ENCODE measurements at regions not wholly inside any gene's neighbourhood (a gene's known extent, or its start where the extent isn't known, plus 50 kb on each side); places are given as distances from the start of the nearest gene placed in this dataset.

DNA sequence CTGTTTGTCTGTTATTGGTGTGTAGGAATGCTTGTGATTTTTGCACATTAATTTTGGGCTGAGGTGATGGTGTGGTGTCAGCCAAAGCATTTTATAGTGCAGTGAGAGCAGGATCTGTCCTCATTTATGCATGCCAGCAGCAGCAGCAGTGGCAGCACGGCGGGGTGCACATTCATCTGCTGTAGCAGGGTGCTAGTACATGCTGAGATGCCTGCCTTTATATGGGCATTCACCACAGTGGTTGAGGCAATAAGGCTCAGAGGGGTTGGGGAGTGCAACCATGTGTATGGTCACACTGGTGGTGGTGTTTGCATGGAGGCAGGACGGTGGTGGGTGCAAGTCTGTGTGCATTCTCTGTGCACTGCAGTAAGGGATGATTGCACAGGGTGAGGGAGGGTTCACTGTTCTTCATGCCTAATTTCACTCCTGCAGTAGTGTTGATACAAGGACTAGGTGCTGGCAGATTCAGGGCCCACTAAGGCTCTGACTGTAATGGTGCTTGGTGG is 129.3 kb upstream of the SYNCRIP start:
- Histone ChIP-seq H3K27ac (ENCODE audit: low read length) (no peak overlapping the region), H3K4me3 (ENCODE audit: low read depth in 1 of 2, low read length in 2 of 2) (no peak overlapping the region), H3K27me3 (ENCODE audit: insufficient read depth, low read length, poor library complexity) (no peaks in the 10 kb centered on the region), H2AFZ (ENCODE audit: low read depth, low read length) (no peak overlapping the region), H4K20me1 (ENCODE audit: insufficient read depth, low read length) (no peaks in the 10 kb centered on the region), H3K79me2 (ENCODE audit: insufficient read depth, low read length) (no peaks in the 10 kb centered on the region), H3K4me1 (ENCODE audit: insufficient read depth, low read length) (no peaks in the 10 kb centered on the region), H3K4me2 (ENCODE audit: insufficient read depth, low read length) (no peak overlapping the region), H3K9ac (ENCODE audit: low read depth, low read length) (no peak overlapping the region), H3K36me3 (ENCODE audit: insufficient read depth, low read length) (no peaks in the 10 kb centered on the region), H3K9me3 (ENCODE audit: insufficient read depth, low read length, severe bottlenecking) (no peaks in the 10 kb centered on the region)
- no peak for DNase-seq
- no peak for TF ChIP-seq EZH2 (IDR thresholded peaks at IDR 0.05; ENCODE audit: borderline replicate concordance, low read depth, low read length, severe bottlenecking)
- no peak for TF ChIP-seq CTCF (IDR thresholded peaks at IDR 0.05; ENCODE audit: borderline replicate concordance, extremely low read depth, low read length, poor library complexity, severe bottlenecking)
- ATAC-seq (ENCODE audit: insufficient read depth, low read depth), result no peak

GRCh38 chr6:85771455-85771854 is 128.8 kb upstream of the SYNCRIP start:
- TF ChIP-seq EZH2 (IDR thresholded peaks at IDR 0.05; ENCODE audit: borderline replicate concordance, low read depth, low read length, severe bottlenecking), result no peak
- TF ChIP-seq CTCF (IDR thresholded peaks at IDR 0.05; ENCODE audit: borderline replicate concordance, extremely low read depth, low read length, poor library complexity, severe bottlenecking), result no peak
- Histone ChIP-seq H3K9me3 (ENCODE audit: insufficient read depth, low read length, severe bottlenecking) (no peaks in the 10 kb centered on the region), H3K4me1 (ENCODE audit: insufficient read depth, low read length) (no peaks in the 10 kb centered on the region)

GRCh38 chr6:85764844-85765243 is 122.2 kb upstream of the SYNCRIP start:
- Histone ChIP-seq H3K36me3 (ENCODE audit: insufficient read depth, low read length) (no peaks in the 10 kb centered on the region), H3K9me3 (ENCODE audit: insufficient read depth, low read length, severe bottlenecking) (no peaks in the 10 kb centered on the region), H3K4me2 (ENCODE audit: insufficient read depth, low read length) (no peak overlapping the region), H2AFZ (ENCODE audit: low read depth, low read length) (no peak overlapping the region), H3K9ac (ENCODE audit: low read depth, low read length) (no peak overlapping the region), H4K20me1 (ENCODE audit: insufficient read depth, low read length) (no peaks in the 10 kb centered on the region), H3K79me2 (ENCODE audit: insufficient read depth, low read length) (no peaks in the 10 kb centered on the region), H3K4me3 (ENCODE audit: low read depth in 1 of 2, low read length in 2 of 2) (no peak overlapping the region), H3K27me3 (ENCODE audit: insufficient read depth, low read length, poor library complexity) (no peaks in the 10 kb centered on the region), H3K27ac (ENCODE audit: low read length) (no peak overlapping the region), H3K4me1 (ENCODE audit: insufficient read depth, low read length) (no peaks in the 10 kb centered on the region)
- no peak for TF ChIP-seq EZH2 (IDR thresholded peaks at IDR 0.05; ENCODE audit: borderline replicate concordance, low read depth, low read length, severe bottlenecking)
- TF ChIP-seq CTCF (IDR thresholded peaks at IDR 0.05; ENCODE audit: borderline replicate concordance, extremely low read depth, low read length, poor library complexity, severe bottlenecking), result no peak
- ATAC-seq (ENCODE audit: insufficient read depth, low read depth) (no peak), DNase-seq (no peak)

More at GRCh38 chr6:85771455-85771854, 128.8 kb upstream of the SYNCRIP start:
- H2AFZ ChIP-seq (ENCODE audit: low read depth, low read length), result no peak overlapping the region
- no peaks in the 10 kb centered on the region for H4K20me1 ChIP-seq (ENCODE audit: insufficient read depth, low read length)
- DNase-seq, result no peak
- H3K27me3 ChIP-seq (ENCODE audit: insufficient read depth, low read length, poor library complexity), result no peaks in the 10 kb centered on the region
- ATAC-seq (ENCODE audit: insufficient read depth, low read depth), result no peak
- no peaks in the 10 kb centered on the region for H3K36me3 ChIP-seq (ENCODE audit: insufficient read depth, low read length)
- H3K9ac ChIP-seq (ENCODE audit: low read depth, low read length), result no peak overlapping the region
- no peak overlapping the region for H3K27ac ChIP-seq (ENCODE audit: low read length)
- no peak overlapping the region for H3K4me3 ChIP-seq (ENCODE audit: low read depth in 1 of 2, low read length in 2 of 2)
- no peaks in the 10 kb centered on the region for H3K79me2 ChIP-seq (ENCODE audit: insufficient read depth, low read length)
- no peak overlapping the region for H3K4me2 ChIP-seq (ENCODE audit: insufficient read depth, low read length)

GRCh38 chr6:85756982-85757381 is 114.3 kb upstream of the SYNCRIP start:
- Histone ChIP-seq H3K36me3 (ENCODE audit: insufficient read depth, low read length) (no peaks in the 10 kb centered on the region), H3K79me2 (ENCODE audit: insufficient read depth, low read length) (no peaks in the 10 kb centered on the region), H3K4me3 (ENCODE audit: low read depth in 1 of 2, low read length in 2 of 2) (no peak overlapping the region), H3K9me3 (ENCODE audit: insufficient read depth, low read length, severe bottlenecking) (no peaks in the 10 kb centered on the region), H3K27me3 (ENCODE audit: insufficient read depth, low read length, poor library complexity) (no peaks in the 10 kb centered on the region), H4K20me1 (ENCODE audit: insufficient read depth, low read length) (no peaks in the 10 kb centered on the region), H3K9ac (ENCODE audit: low read depth, low read length) (no peak overlapping the region), H3K4me1 (ENCODE audit: insufficient read depth, low read length) (0 out of 2 replicates have a peak, but pooled peaks cover 4% of the 10 kb centered on the region), H2AFZ (ENCODE audit: low read depth, low read length) (no peak overlapping the region), H3K27ac (ENCODE audit: low read length) (no peak overlapping the region), H3K4me2 (ENCODE audit: insufficient read depth, low read length) (no peak overlapping the region)
- TF ChIP-seq CTCF (IDR thresholded peaks at IDR 0.05; ENCODE audit: borderline replicate concordance, extremely low read depth, low read length, poor library complexity, severe bottlenecking) (peak; percentile 64), EZH2 (IDR thresholded peaks at IDR 0.05; ENCODE audit: borderline replicate concordance, low read depth, low read length, severe bottlenecking) (no peak)
- DNase-seq (no peak), ATAC-seq (ENCODE audit: insufficient read depth, low read depth) (no peak)
